HT1080 (cell line): ENCODE measurements at regions not wholly inside any gene's neighbourhood (a gene's known extent, or its start where the extent isn't known, plus 50 kb on each side); places are given as distances from the start of the nearest gene placed in this dataset.

Experiments used
- DNase-seq: peaks from one replicate; pipeline ENCODE4 v3.0.0-alpha.2; 2015; ENCODE audit warnings: low read depth

DNA sequence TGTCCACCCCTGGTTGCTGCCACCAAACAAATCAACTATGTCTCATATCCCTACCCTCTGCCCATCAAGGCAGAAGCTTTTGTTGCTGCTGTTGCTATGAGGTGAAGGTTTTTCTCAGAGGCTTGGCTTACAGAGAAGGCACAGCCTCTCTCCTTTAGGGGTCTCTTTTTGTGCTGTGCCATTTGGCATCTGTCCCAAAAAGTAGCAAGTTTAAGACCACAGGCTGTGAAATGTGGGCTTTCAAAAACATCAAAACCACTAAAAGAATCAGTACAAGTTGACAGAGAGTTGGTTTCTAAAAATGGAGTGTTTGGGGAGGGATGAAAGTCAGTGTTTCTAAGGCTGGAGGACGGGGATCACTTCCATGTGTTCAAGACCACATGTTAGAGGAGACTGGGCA lies 634.9 kb downstream of the BCOR start:
- no peak for DNase-seq

DNA sequence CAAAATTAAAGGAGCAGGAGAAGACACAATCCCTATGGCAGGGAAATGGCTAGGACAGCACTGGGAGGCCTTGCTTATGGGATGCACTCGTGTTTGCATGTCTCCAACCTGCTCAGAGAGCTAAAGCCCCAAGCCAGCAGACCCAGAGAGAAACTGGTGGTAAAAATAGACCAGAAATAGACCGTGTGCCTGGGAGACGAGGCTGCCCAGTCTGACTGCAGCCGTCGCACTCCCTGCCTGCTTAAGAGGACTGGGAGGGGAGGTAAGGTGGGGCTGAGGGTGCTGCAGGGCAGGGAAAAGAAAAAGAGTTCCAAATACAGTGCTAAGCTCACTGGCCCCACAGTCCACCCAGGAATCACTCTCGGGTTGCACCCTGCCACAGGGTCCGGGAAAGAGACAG lies 633.5 kb downstream of the BCOR start:
- no peak for DNase-seq

DNA sequence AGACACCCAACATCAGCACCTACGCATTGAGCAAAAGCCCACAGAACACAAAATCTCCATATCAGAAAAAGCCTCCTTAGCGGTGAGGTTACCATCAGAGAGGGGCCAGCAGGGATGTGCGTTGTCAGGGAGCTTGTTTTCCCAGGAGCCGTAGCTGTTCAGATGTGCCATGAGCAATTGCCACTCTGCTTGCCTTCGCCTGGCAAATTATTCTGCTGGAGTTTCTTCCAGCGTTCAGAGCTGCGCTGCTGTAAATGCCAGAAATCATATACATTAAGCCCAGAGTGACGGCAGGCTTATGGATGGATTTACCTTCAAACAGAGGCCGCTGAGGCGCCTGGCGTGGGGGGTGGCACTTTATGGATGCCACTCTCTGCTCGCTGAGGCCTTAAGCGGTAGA lies 632.3 kb downstream of the BCOR start:
- no peak for DNase-seq

DNA sequence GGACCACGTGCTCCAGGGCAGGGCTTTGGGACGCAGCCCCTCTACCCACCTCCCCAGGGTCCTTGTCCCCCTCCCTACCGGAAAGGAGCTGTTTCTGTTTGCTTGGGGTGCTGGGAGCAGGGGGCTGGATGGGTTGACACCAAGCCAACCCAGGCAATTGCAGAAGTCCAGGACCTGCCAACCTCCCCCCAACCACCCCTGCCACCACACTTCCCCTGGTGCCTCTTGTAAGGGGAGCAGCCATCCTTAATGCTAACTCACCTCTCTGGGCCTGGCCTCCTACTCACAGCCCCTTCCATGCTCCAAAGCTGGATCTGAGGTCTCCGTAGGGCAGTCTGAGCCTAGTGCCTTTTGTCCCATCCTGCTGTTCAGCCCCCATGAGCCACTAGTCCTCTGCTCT lies 631.9 kb downstream of the BCOR start:
- DNase-seq: no peak

DNA sequence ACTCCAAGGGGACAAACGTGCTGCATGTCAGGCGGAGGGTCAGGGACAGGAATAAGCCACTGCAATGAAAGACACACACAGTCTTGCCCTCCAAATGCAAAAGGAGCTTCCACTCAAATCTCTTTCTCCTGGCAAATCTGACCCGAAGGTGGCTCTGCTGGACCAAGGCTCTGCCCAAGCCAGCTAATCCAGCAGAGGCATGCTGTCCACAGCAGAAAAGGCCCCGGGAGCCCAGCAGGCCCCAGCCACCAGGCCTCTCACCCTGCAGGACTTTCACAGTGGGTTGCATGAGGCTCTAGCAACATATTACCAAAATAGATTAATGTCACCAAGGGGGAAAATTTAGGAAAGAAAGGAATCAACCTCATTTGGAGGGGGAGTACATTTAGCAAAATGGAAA lies 628.6 kb downstream of the BCOR start:
- no peak for DNase-seq

DNA sequence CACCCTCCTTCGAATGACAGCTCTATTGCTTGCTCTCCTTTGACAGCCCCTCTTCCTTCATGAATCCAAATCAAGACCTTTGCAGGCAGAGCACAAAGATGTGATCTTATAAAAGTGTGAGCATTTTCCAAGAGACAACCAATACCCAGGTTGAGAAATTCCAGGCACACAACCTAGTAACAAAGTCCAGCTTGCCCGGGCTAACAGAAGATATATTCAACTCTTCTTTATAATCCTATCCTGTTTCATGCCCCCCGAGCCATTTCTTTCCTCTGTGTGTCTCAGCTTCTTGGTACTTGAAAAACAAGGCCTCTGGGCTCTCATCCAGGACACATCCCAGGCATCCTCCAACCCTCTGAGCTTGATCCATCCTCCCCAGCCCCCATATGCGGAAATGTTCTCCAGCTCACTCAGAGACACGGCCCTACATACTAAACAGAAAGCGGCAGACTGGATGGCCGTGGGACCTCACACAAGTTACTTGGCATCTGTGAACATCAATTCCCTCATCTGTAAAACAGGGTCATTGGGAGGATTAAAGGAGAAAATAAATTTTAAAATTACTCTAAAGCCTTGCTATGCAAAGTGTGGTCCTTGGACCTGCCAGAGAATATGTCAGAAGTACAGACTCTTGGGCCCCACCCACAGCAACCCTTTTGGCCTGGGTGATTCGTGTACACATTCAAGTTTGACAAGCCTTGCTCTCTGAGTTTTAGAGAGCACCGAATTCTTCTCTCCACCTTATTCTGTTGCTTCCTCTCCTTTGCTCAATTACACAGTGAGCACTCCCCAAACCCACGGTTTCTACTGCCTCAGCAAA lies 627.0 kb downstream of the BCOR start:
- DNase-seq: peak; percentile 1

DNA sequence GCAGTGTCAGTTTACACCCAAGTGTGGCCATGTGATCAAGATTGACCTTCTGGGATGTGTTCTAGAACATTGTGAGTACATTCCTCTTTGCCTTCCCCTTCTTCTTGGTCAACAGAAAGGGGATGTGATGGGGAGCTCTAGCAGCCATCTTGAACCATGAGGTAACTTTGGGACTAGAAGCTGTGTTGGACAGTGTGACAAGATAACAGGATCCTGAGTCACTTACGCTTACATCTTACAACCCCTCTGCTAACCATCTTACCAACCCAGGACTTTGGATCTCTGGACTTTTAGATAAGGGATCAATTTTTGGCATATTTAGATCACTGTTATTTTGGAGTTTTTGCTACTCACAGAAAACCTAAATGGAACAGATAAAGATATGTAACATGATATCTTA lies 625.6 kb downstream of the BCOR start:
- DNase-seq: no peak

DNA sequence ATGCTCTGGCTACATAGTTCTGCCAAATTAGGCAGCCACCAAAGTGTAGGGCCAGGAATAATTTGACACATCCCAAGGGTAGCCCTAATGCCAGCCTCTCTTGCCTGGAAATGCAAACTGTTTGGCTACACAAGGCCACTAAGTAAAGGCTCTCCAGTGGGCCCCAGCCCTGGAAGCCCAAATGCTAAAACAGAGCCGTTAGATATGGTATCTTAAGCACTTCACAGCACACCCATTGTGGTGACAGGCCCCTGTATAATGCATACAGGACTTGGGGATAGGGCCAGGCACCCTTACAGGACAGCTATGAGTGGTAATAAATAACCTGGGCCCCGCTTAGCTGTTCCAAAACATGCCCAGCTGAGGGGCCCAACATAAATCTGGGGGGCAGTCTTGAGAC lies 623.9 kb downstream of the BCOR start:
- DNase-seq: no peak

DNA sequence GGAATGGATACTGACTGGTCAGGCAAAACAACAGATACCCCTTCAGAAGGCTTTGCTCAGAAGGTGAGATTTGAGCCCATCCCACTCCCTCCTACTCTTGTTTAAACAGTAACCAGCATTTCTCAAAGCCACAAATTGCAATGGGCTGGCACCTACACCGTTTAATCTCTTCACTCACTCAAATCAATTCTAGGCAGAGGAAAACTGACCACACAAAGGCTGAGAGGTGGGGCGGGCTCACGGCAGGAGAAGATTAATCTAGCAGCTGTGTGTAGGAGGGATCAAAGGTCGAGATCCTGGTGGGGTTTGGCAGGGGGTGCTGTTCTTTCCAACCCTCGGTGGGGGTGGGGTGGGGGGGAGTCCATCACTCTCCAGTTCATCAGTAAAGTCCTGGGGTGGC lies 622.4 kb downstream of the BCOR start:
- DNase-seq: no peak

DNA sequence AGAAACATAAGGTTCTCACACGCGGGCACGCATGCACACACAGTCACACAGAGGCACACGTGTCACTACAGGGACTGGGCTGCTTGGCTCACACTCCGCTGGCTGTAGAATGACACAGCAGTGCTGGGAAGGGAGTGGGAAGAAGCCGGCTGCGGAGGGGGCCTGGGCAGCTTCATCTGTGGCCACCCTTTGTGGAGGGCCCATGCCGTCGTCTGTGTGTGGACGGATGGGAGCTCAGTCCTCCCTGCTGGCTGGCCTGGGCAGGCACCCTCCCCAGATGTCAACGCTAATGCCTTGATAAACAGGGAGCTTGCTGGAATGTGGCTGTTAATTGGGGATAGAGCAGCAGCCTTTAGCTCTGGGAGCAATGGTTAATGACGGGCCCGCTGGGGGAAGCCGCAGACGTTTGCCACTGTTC lies 621.1 kb downstream of the BCOR start:
- DNase-seq: no peak

DNA sequence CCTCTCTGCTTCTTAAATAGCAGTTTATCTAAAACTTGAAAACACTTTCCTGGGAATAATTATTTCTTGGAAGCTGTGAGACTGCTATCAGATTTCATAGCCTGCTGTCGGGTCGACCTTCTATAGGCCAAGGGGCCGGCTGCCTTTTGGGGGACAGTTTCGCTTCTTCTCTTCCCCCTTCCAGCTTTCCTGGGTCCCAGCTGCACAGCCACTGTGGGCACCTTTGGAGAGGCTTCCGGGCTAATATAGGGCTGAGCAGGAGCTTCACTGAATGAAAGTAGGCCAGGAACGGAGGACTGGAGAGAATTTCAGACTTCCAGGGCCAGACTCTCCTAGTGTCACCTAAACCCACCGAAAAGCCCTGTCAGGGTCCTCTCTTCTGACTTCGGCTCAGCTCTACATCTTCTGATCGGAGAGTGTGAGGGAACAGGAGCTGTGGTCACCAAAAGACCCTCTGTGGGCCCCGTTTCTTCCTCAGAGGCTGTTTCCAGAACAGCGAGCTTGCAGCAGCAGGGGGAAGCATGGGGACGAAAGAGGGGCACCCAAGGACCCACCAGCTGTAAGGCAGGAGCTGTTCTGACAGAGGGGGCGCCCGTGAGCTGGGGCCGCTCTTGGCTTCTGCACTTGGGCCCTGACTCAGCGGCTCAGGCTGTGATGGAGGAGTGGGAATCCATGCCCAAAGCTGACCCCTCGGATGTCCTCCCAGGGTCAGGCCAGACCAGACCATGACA lies 620.6 kb downstream of the BCOR start:
- DNase-seq: no peak

DNA sequence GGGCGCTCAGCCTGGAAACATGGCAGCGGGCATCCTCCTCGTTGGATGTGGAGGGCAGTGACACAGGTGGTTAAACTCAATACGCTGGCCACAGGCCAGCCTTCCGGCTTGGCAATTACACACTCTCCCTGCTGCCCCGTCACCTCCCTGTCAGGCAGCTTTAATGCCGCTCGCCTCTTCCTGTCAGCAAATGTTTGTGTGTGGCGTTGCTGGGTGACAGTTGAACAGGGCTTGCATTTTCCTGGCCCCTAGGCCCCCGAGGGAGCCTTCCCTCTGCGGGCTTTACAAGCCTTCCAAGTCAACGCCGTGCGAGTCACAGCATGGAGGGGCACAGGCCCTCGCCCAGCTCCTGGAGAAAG lies 620.0 kb downstream of the BCOR start:
- peak; percentile 73 for DNase-seq

DNA sequence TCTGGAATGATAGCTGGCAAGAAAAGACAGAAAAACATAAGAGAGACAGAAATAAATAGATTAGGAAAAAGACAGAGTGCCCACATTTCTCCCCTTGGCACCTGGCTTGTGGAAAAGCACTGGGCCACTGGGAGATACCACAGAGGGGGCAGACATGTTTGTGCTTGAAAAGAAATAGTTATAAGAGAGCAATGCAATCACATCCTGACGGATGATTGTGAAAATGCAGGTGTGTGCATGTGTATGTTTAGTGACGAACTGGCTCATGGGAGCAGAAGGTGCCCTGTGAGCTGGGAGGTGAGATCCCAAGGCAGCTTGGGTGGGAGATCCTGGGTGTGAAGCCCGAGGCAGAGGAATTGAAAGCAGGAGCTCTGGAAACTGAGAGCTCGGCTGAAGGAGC lies 617.9 kb downstream of the BCOR start:
- no peak for DNase-seq

DNA sequence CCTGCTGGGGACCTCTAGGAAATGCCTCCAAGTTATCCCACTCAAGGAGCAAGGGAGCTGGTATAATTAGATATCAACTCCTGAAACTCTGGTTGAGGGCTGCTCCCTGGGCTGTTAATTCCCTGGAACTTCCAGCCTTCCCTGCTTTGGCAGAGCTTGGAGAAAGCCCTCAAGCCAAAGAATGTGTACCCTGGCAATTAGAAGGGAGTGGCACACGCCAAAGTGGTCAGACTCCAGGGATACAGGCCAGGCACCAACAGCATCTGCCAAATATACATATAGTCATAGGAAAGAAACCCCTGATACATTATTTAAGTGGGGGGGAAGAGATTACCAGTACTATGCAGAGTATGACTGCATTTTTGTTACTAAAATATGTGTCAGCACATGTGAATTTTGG lies 616.8 kb downstream of the BCOR start:
- no peak for DNase-seq

DNA sequence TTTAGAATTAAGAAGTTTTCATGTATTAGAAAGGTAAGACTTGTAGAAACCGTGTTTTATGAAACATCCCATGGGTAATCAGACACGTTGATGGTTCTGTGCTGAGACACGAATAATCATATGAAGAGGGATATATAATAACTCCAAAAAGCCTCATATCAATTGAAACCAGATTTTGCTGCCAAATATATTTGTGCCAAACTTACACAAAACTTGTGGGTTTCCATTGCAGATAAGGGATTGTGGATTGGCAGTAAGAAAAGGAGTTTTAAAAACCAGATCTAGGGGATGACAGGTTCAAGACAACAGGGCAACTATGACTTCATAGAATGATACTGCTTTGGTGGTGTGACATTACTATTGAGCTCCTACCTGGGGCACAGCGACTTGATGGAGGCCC lies 616.1 kb downstream of the BCOR start:
- no peak for DNase-seq

DNA sequence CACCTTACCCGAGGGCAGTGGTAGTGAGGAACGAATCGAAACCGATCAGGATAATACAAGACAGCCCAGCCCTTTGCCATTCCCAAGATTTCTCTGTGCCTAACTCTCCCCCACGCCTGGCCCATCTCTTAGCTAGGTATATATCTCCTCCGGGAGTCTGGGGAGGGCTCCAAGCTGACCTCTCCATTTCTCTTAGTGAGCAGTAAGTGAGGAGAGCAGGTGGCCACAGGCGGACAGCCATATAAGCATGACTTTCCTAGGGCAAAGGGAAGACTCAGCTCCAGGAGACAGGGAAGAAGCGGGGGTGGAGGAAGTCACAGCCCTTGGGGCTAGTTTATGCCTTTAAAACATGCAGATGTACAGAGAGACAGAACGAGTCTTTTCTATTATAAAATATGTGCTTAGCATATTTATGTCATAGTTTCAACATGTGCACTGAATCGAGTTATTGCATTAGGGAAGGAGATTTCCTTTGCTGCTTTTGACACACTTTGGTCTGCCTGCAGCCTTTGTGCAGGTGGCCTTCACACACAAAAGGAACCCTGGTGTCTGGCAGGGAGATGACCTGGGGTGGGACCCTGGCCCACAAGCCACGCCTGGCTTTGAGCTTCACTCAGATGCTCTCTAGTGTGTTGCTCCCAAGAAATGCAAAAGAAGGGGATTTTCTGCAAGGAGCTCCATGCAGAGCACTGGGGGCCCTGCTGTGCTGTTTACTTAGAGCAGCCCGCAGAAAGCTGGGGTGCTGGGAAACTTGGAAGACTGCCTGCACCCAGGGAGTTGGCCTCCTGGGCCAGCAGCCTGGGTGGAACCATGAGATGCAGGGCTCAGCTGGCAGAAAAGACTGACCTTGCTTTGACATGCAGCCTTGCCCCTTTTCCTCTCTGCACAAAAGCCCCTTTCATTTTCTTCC lies 613.3 kb downstream of the BCOR start:
- no peak for DNase-seq

DNA sequence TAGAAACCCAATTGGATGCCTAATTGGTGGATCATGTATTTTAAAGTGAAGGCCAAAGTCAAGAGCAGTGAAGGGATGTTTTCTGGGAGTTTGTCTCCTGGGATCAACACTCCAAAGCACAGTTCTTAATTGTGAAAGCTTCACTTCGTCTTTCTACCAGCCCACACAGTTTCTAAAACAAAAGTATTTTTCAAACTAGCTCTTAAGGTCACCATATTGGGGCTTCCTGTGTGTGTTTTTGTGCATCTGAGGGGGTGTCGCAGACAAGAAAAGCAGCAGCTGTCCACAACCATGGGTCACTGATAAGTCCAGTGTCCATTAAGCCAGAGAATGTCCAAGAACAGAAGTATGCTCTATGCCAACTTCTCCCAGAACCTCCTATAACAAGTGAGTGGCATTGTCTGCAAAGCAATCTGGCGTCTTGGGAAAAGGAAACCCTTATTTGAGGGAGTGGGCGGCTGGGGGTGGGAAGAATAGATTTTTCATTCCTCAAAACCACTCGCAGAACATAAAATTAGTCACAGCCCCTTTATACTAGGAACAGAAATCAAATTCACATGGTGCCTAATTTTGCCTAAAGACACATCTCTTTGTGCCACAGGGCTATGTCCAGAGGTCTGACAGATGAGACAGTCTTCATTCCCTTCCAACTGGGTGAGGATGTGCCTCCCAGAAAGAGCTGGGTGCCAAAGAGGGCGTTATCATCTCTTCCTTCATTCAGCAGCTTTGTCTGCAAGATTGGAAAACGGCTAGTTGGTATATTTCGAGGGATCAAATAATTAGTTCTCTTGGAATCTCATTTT lies 610.4 kb downstream of the BCOR start:
- no peak for DNase-seq

DNA sequence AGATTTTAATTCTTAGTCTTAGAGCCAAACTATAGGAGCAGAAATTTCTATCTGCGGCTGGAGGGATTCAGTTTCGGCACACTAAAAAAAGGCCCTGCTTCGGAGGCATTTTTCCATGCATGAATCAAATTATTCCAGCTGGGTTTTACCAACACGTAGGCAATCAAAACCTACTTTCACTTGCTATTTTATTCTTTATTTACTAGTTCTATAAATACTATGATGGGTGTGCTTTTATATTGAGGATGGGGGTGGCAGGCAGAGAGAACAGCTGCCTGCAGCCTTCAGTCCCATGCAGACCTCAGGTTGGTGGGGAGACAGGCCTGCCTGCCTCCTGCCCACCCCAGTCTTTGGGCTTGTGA lies 609.8 kb downstream of the BCOR start:
- no peak for DNase-seq

DNA sequence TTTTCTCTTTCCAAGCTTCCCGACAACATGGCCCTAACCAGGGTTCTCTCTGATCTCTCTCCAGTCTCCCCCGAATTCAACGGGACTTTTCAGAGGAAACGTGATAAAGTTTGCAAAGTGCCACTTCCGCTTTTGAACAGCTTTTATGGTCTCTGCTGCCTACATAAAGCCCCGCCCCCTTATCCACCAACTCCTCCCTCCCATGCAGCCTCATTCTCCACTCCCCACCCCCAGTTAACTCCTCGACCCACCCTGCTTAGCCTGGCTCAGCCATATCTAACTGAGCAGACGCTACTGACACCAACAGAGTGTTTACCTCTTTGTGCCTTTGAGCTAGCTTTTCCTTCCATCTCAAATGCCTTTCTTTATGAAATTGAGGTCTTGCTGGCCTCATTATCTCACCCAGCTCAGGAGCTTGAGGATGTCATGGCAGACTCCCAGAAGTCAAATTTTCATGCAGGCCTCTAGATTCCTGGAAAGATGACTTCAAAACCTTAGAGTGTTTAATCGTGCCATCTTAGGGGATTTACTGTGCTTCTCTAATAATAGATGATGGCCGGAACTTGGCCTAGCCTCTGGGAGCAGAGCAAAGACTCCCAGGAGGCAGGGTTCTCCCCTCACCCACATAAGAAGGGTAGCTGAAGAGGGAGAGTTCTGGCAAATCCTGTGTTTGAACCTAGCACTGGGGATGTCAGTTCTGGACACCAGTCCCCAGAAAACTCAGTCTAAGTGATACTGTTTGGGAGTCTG lies 606.0 kb downstream of the BCOR start:
- no peak for DNase-seq

DNA sequence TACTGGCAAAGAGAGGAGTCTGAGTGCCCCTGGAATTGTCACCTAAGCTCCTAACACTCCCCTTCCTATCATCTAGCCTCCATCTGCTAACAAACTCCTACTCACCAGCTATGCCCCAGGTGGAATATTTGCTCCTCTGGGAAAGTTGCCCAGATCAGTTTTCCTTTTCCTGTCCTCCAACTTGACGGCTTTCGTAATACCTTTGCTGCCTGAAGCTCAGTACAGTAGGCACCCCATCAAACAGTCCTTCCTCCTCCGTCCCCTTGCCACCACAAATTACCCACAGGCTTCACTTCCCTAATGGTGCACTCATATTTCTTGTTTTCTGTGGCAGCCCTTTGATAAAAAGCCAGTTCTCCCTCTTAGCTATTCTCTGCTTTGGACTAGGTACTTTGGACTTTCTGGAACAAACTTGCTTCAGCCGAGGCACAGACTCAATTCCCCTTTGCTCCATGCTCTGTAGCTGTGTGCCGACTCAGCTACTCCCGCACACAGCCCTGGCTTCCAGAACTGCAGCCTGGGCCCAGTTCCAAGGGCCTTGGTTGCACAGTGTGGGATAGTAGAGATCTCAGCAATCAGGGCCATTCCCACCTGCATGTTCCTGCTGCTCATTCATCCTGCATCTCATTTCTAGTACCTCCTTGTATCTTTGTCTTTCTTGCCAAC lies 605.1 kb downstream of the BCOR start:
- no peak for DNase-seq
